IMR-90 (cell line): ENCODE measurements at regions not wholly inside any gene's neighbourhood (a gene's known extent, or its start where the extent isn't known, plus 50 kb on each side); places are given as distances from the start of the nearest gene placed in this dataset.

Source experiments
- ATAC-seq: fragments of 200-7000 bp; cut with Tn5 transposase; 2 replicates; pipeline ENCODE4 v1.9.1; 2020; ENCODE audit warnings: low read depth, mild to moderate bottlenecking, moderate library complexity
- BruUV-seq: library from RNA; stranded (reverse); fragments of 400-500 nt; replicated peaks from 2 replicates; lab custom pipeline; 2021; lab: Mats Ljungman, UMichigan
- CTCF ChIA-PET: fragments of 300-600 bp; formaldehyde crosslinking; extraction: SDS; loops from one replicate; lab custom pipeline; 2021; ENCODE audit warnings: antibody characterized with exemption; lab: Yijun Ruan, JAX
- POLR2A ChIA-PET: fragments of 300-600 bp; sonication (Branson Sonifier 250); formaldehyde crosslinking; loops from one replicate; lab custom pipeline; 2022; ENCODE audit warnings: antibody characterized with exemption; ENCODE audit not compliant: unreplicated experiment; lab: Charles Lee
- DNase-seq: peaks from one replicate; pipeline ENCODE4 v3.0.0; 2013
- H2AFZ ChIP-seq: replicated peaks from 2 replicates; pipeline ENCODE3; 2013; ENCODE audit warnings: low read length, mild to moderate bottlenecking; ENCODE audit not compliant: poor library complexity
- H2AK5ac ChIP-seq: 2 replicates; pipeline ENCODE4 v1.6.1; 2013; ENCODE audit warnings: low read depth, low read length, inconsistent platforms
- H2AK9ac ChIP-seq: replicated peaks from 2 replicates; pipeline ENCODE3; 2013; ENCODE audit warnings: mild to moderate bottlenecking, low read depth, low read length, moderate library complexity; ENCODE audit not compliant: poor library complexity
- H2BK120ac ChIP-seq: 2 replicates; pipeline ENCODE4 v1.6.1; 2013; ENCODE audit warnings: low read depth, low read length, inconsistent platforms
- H2BK15ac ChIP-seq: 3 replicates; pipeline ENCODE4 v1.6.1; 2013; ENCODE audit warnings: low read depth, low read length, inconsistent platforms
- H2BK20ac ChIP-seq: 2 replicates; pipeline ENCODE4 v1.6.1; 2013; ENCODE audit warnings: low read depth, mild to moderate bottlenecking, inconsistent platforms, low read length, moderate library complexity
- H2BK5ac ChIP-seq: 2 replicates; pipeline ENCODE4 v1.6.1; 2013; ENCODE audit warnings: mild to moderate bottlenecking, low read depth, low read length, inconsistent platforms; ENCODE audit not compliant: poor library complexity, severe bottlenecking
- H3K14ac ChIP-seq: replicated peaks from 2 replicates; pipeline ENCODE4 v1.6.1; 2013; ENCODE audit warnings: low read depth, low read length, inconsistent platforms
- H3K18ac ChIP-seq: 2 replicates; pipeline ENCODE4 v1.6.1; 2013; ENCODE audit warnings: low read depth, low read length, control low read depth
- H3K23ac ChIP-seq: 2 replicates; pipeline ENCODE4 v1.6.1; 2013; ENCODE audit warnings: low read depth, low read length, inconsistent platforms
- H3K27ac ChIP-seq: 2 replicates; pipeline ENCODE4 v1.5.1; 2013; ENCODE audit warnings: mild to moderate bottlenecking, control low read depth, low read length; ENCODE audit not compliant: insufficient read depth
- H3K27me3 ChIP-seq: 2 replicates; pipeline ENCODE4 v1.6.1; 2013; ENCODE audit warnings: low read length; ENCODE audit not compliant: control insufficient read depth, insufficient read depth
- H3K36me3 ChIP-seq: 2 replicates; pipeline ENCODE4 v1.6.1; 2013; ENCODE audit warnings: low read length, mixed read lengths; ENCODE audit not compliant: control insufficient read depth, insufficient read depth
- H3K4ac ChIP-seq: 2 replicates; pipeline ENCODE4 v1.6.1; 2013; ENCODE audit warnings: low read depth, low read length, inconsistent platforms
- H3K4me1 ChIP-seq: 2 replicates; pipeline ENCODE4 v1.6.1; 2013; ENCODE audit warnings: low read length, mixed read lengths; ENCODE audit not compliant: control insufficient read depth, insufficient read depth
- H3K4me2 ChIP-seq: 2 replicates; pipeline ENCODE4 v1.6.1; 2013; ENCODE audit warnings: low read depth, mild to moderate bottlenecking, control low read depth, low read length, moderate library complexity
- H3K4me3 ChIP-seq: 2 replicates; pipeline ENCODE4 v1.5.1; 2013; ENCODE audit warnings: low read depth, mild to moderate bottlenecking, control low read depth, low read length, moderate library complexity; ENCODE audit not compliant: insufficient read depth
- H3K56ac ChIP-seq: 2 replicates; pipeline ENCODE4 v1.6.1; 2013; ENCODE audit warnings: low read length, inconsistent platforms; ENCODE audit not compliant: insufficient read depth; ENCODE audit errors: extremely low read depth
- H3K79me1 ChIP-seq, 2 experiments: 2 replicates each; pipeline ENCODE4 v1.6.1; 2013; ENCODE audit warnings: low read length in 2 of 2, inconsistent platforms in 1 of 2, low read depth in 1 of 2
- H3K9ac ChIP-seq: 2 replicates; pipeline ENCODE4 v1.6.1; 2013; ENCODE audit warnings: low read depth, low read length, control low read depth
- H3K9me1 ChIP-seq: 2 replicates; pipeline ENCODE4 v1.6.1; 2013; ENCODE audit warnings: low read length, inconsistent platforms; ENCODE audit not compliant: insufficient read depth
- H3K9me3 ChIP-seq: 2 replicates; pipeline ENCODE4 v1.6.1; 2013; ENCODE audit warnings: low read length; ENCODE audit not compliant: control insufficient read depth, insufficient read depth
- H4K20me1 ChIP-seq: 2 replicates; pipeline ENCODE4 v1.6.1; 2013; ENCODE audit warnings: low read length, inconsistent platforms; ENCODE audit not compliant: insufficient read depth
- H4K5ac ChIP-seq: 2 replicates; pipeline ENCODE4 v1.6.1; 2013; ENCODE audit warnings: mild to moderate bottlenecking, low read depth, low read length, control low read depth
- H4K8ac ChIP-seq, 2 experiments: 2 replicates each; pipeline ENCODE4 v1.6.1; 2013; ENCODE audit warnings: low read depth in 2 of 2, low read length in 2 of 2, control low read depth in 1 of 2, inconsistent platforms in 1 of 2
- H4K91ac ChIP-seq: 2 replicates; pipeline ENCODE4 v1.6.1; 2013; ENCODE audit warnings: low read depth, low read length, inconsistent platforms; ENCODE audit not compliant: insufficient read depth
- BHLHE40 ChIP-seq: fragments of 150-350 bp; IDR thresholded peaks from 2 replicates; pipeline ENCODE4 v1.6.1; 2016; ENCODE audit warnings: mild to moderate bottlenecking, low read depth, low read length
- CEBPB ChIP-seq: IDR thresholded peaks from 2 replicates; pipeline ENCODE4 v1.6.1; 2012; ENCODE audit warnings: low read depth, low read length, improper control_type of control experiment
- CHD1 ChIP-seq: IDR thresholded peaks from 2 replicates; pipeline ENCODE4 v1.6.1; 2012; ENCODE audit warnings: low read depth, low read length, improper control_type of control experiment
- CTCF ChIP-seq: conservative IDR thresholded peaks from 2 replicates; pipeline ENCODE4 v1.5.1; 2012; ENCODE audit warnings: mild to moderate bottlenecking, low read depth, low read length, improper control_type of control experiment
- ELK1 ChIP-seq: fragments of 150-350 bp; IDR thresholded peaks from 2 replicates; pipeline ENCODE4 v1.6.1; 2016; ENCODE audit warnings: low read depth, mild to moderate bottlenecking, low read length, moderate library complexity, borderline replicate concordance
- FOS ChIP-seq: fragments of 150-350 bp; IDR thresholded peaks from 2 replicates; pipeline ENCODE4 v1.6.1; 2016; ENCODE audit warnings: low read depth, low read length
- MAZ ChIP-seq: IDR thresholded peaks from 2 replicates; pipeline ENCODE4 v1.6.1; 2012; ENCODE audit warnings: low read depth, mild to moderate bottlenecking, low read length, improper control_type of control experiment, moderate library complexity, borderline replicate concordance
- POLR2A ChIP-seq: IDR thresholded peaks from 2 replicates; pipeline ENCODE4 v1.6.1; 2012; ENCODE audit warnings: mild to moderate bottlenecking, low read depth, low read length
- RAD21 ChIP-seq: IDR thresholded peaks from 2 replicates; pipeline ENCODE4 v1.6.1; 2012; ENCODE audit warnings: low read length, improper control_type of control experiment
- RCOR1 ChIP-seq: IDR thresholded peaks from 2 replicates; pipeline ENCODE4 v1.6.1; 2012; ENCODE audit warnings: mild to moderate bottlenecking, low read length, improper control_type of control experiment; ENCODE audit not compliant: insufficient replicate concordance
- RFX5 ChIP-seq: IDR thresholded peaks from 2 replicates; pipeline ENCODE4 v1.8.0; 2012; ENCODE audit warnings: low read depth, mild to moderate bottlenecking, low read length, moderate library complexity
- SMC3 ChIP-seq: fragments of 150-350 bp; IDR thresholded peaks from 2 replicates; pipeline ENCODE4 v1.6.1; 2016; ENCODE audit warnings: low read depth, mild to moderate bottlenecking, antibody characterized with exemption, low read length, moderate library complexity
- USF2 ChIP-seq: fragments of 150-350 bp; IDR thresholded peaks from 2 replicates; pipeline ENCODE4 v1.6.1; 2017; ENCODE audit warnings: mild to moderate bottlenecking, antibody characterized with exemption, low read length, low read depth
- WGBS, 2 experiments: methylation state at CpG; one replicate each; pipeline versions ENCODE4 v1.1.5 to v1.1.7; 2013; ENCODE audit warnings: missing lambda C conversion rate in 2 of 2; ENCODE audit not compliant: insufficient read length in 1 of 2; ENCODE audit errors: extremely low coverage in 2 of 2; 5-methylcytosine and 5-hydroxymethylcytosine counted together
- dilution Hi-C: fragments of 300-500 bp; cut with HindIII; formaldehyde crosslinking; loops from one replicate; pipeline ENCODE4 v1.14.3; 2018; ENCODE audit warnings: low sequenced_read_pairs; ENCODE audit not compliant: unreplicated experiment
- in situ Hi-C: fragments of 300-500 bp; cut with MboI; formaldehyde crosslinking; loops from 3 replicates; pipeline ENCODE4 v1.14.3; 2019; ENCODE audit warnings: low sequenced_read_pairs, inconsistent platforms, mixed read lengths
- intact Hi-C: fragments of 100-400 bp; cut with micrococcal nuclease; formaldehyde crosslinking; loops from 2 replicates; pipeline ENCODE4 v1.10.0; 2022

GRCh38 chr18:2217356-2217755 lies 353.9 kb downstream of the METTL4 start:
- Histone ChIP-seq H4K8ac (no peak overlapping the region), H3K4me1 (no peaks in the 10 kb centered on the region), H2BK5ac (no peak overlapping the region), H3K18ac (no peak overlapping the region), H3K27ac (no peak overlapping the region), H3K4ac (no peak overlapping the region), H3K36me3 (no peaks in the 10 kb centered on the region), H3K23ac (no peak overlapping the region), H2AK9ac (no peak overlapping the region), H4K20me1 (no peaks in the 10 kb centered on the region), H3K9ac (no peak overlapping the region), H3K14ac (no peak overlapping the region), H3K27me3 (no peaks in the 10 kb centered on the region), H4K5ac (no peak overlapping the region), H3K4me2 (no peak overlapping the region), H3K4me3 (no peak overlapping the region), H3K9me1 (no peaks in the 10 kb centered on the region), H4K91ac (no peak overlapping the region), H3K9me3 (no peaks in the 10 kb centered on the region), H2AFZ (no peak overlapping the region), H3K56ac (no peak overlapping the region), H2BK20ac (no peak overlapping the region), H3K79me1 (no peaks in the 10 kb centered on the region), H2AK5ac (no peak overlapping the region), H2BK120ac (no peak overlapping the region), H2BK15ac (no peak overlapping the region)
- no TSS peak for BruUV-seq
- ATAC-seq: no peak
- ChIA-PET CTCF (no interaction called here), POLR2A (no interaction called here)
- no peak for DNase-seq
- WGBS, 2 experiments: no CpG with 5 or more reads among the region's 2 CpGs
- TF ChIP-seq USF2 (no peak), SMC3 (no peak), MAZ (no peak), CEBPB (no peak), CTCF (no peak), FOS (no peak), BHLHE40 (no peak), ELK1 (no peak), RFX5 (no peak), CHD1 (no peak), RAD21 (no peak), POLR2A (no peak), RCOR1 (no peak)
- dilution Hi-C loops (no loop called here), intact Hi-C loops (no loop called here), in situ Hi-C loops (no loop called here)
